Activated naive CD8-positive, alpha-beta T cell (primary cell): ENCODE measurements at regions not wholly inside any gene's neighbourhood (a gene's known extent, or its start where the extent isn't known, plus 50 kb on each side); places are given as distances from the start of the nearest gene placed in this dataset.

Experiments used
- H3K27ac Mint-ChIP-seq: one replicate; pipeline ENCODE4 v1.8.0; 2021; ENCODE audit warnings: mixed read lengths
- H3K27me3 Mint-ChIP-seq: one replicate; pipeline ENCODE4 v1.8.0; 2021; ENCODE audit warnings: mixed read lengths
- H3K36me3 Mint-ChIP-seq: one replicate; pipeline ENCODE4 v1.8.0; 2021; ENCODE audit warnings: mixed read lengths
- H3K4me1 Mint-ChIP-seq: one replicate; pipeline ENCODE4 v1.8.0; 2021; ENCODE audit warnings: low read depth, mixed read lengths
- H3K4me3 Mint-ChIP-seq: one replicate; pipeline ENCODE4 v1.8.0; 2021; ENCODE audit warnings: mild to moderate bottlenecking, mixed read lengths
- H3K9me3 Mint-ChIP-seq: one replicate; pipeline ENCODE4 v1.8.0; 2021; ENCODE audit warnings: low read depth, mixed read lengths

- Mint-ChIP-seq H3K4me1 (no peaks in the 10 kb centered on the region), H3K9me3 (no peaks in the 10 kb centered on the region), H3K27ac (no peak overlapping the region), H3K36me3 (no peaks in the 10 kb centered on the region), H3K27me3 (peaks cover 10% of the 10 kb centered on the region), H3K4me3 (no peak overlapping the region)
These were observed 209.0 kb upstream of the MVB12B start for GRCh38 chr9:126117631-126118030.

GRCh38 chr9:126119731-126120130 is 206.9 kb upstream of the MVB12B start:
- H3K4me3 Mint-ChIP-seq = no peak overlapping the region
- H3K27ac Mint-ChIP-seq = no peak overlapping the region
- no peaks in the 10 kb centered on the region for H3K36me3 Mint-ChIP-seq
- H3K27me3 Mint-ChIP-seq = peaks cover 13% of the 10 kb centered on the region
- H3K9me3 Mint-ChIP-seq = no peaks in the 10 kb centered on the region
- no peaks in the 10 kb centered on the region for H3K4me1 Mint-ChIP-seq

GRCh38 chr9:126122901-126123616 is 203.6 kb upstream of the MVB12B start:
- H3K27ac Mint-ChIP-seq = no peak overlapping the region
- no peaks in the 10 kb centered on the region for H3K36me3 Mint-ChIP-seq
- H3K9me3 Mint-ChIP-seq = no peaks in the 10 kb centered on the region
- no peak overlapping the region for H3K4me3 Mint-ChIP-seq
- no peaks in the 10 kb centered on the region for H3K4me1 Mint-ChIP-seq
- H3K27me3 Mint-ChIP-seq = peaks cover 15% of the 10 kb centered on the region

GRCh38 chr9:126123927-126124326 is 202.7 kb upstream of the MVB12B start:
- peaks cover 15% of the 10 kb centered on the region for H3K27me3 Mint-ChIP-seq
- no peaks in the 10 kb centered on the region for H3K36me3 Mint-ChIP-seq
- H3K27ac Mint-ChIP-seq = no peak overlapping the region
- no peak overlapping the region for H3K4me3 Mint-ChIP-seq
- no peaks in the 10 kb centered on the region for H3K9me3 Mint-ChIP-seq
- no peaks in the 10 kb centered on the region for H3K4me1 Mint-ChIP-seq

- Mint-ChIP-seq H3K4me3 (no peak overlapping the region), H3K9me3 (no peaks in the 10 kb centered on the region), H3K27ac (no peak overlapping the region), H3K4me1 (no peaks in the 10 kb centered on the region), H3K27me3 (peaks cover 17% of the 10 kb centered on the region), H3K36me3 (no peaks in the 10 kb centered on the region)
These were observed 201.5 kb upstream of the MVB12B start for GRCh38 chr9:126125177-126125576.

GRCh38 chr9:126125577-126125976 is 201.1 kb upstream of the MVB12B start:
- Mint-ChIP-seq H3K4me3 (no peak overlapping the region), H3K9me3 (no peaks in the 10 kb centered on the region), H3K27ac (no peak overlapping the region), H3K36me3 (no peaks in the 10 kb centered on the region), H3K27me3 (peaks cover 16% of the 10 kb centered on the region), H3K4me1 (no peaks in the 10 kb centered on the region)

GRCh38 chr9:126125992-126126409 is 200.6 kb upstream of the MVB12B start:
- H3K27me3 Mint-ChIP-seq = peaks cover 15% of the 10 kb centered on the region
- H3K4me3 Mint-ChIP-seq = no peak overlapping the region
- H3K4me1 Mint-ChIP-seq = no peaks in the 10 kb centered on the region
- no peak overlapping the region for H3K27ac Mint-ChIP-seq
- H3K9me3 Mint-ChIP-seq = no peaks in the 10 kb centered on the region
- no peaks in the 10 kb centered on the region for H3K36me3 Mint-ChIP-seq

- H3K4me3 Mint-ChIP-seq = no peak overlapping the region
- no peaks in the 10 kb centered on the region for H3K4me1 Mint-ChIP-seq
- H3K36me3 Mint-ChIP-seq = no peaks in the 10 kb centered on the region
- no peaks in the 10 kb centered on the region for H3K9me3 Mint-ChIP-seq
- no peak overlapping the region for H3K27ac Mint-ChIP-seq
- H3K27me3 Mint-ChIP-seq = peaks cover 15% of the 10 kb centered on the region
These were observed 199.8 kb upstream of the MVB12B start for GRCh38 chr9:126126807-126127206.

- H3K9me3 Mint-ChIP-seq = peaks cover 2% of the 10 kb centered on the region
- H3K4me3 Mint-ChIP-seq = no peak overlapping the region
- H3K27me3 Mint-ChIP-seq = peaks cover 14% of the 10 kb centered on the region
- no peak overlapping the region for H3K27ac Mint-ChIP-seq
- H3K36me3 Mint-ChIP-seq = no peaks in the 10 kb centered on the region
- no peaks in the 10 kb centered on the region for H3K4me1 Mint-ChIP-seq
These were observed 199.0 kb upstream of the MVB12B start for GRCh38 chr9:126127591-126127990.

GRCh38 chr9:126128494-126129142 is 198.0 kb upstream of the MVB12B start:
- H3K36me3 Mint-ChIP-seq = no peaks in the 10 kb centered on the region
- H3K27me3 Mint-ChIP-seq = peaks cover 18% of the 10 kb centered on the region
- H3K4me1 Mint-ChIP-seq = no peaks in the 10 kb centered on the region
- no peak overlapping the region for H3K4me3 Mint-ChIP-seq
- H3K9me3 Mint-ChIP-seq = peaks cover 2% of the 10 kb centered on the region
- H3K27ac Mint-ChIP-seq = no peak overlapping the region

GRCh38 chr9:126131066-126132010 is 195.3 kb upstream of the MVB12B start:
- H3K36me3 Mint-ChIP-seq = no peaks in the 10 kb centered on the region
- H3K27me3 Mint-ChIP-seq = peaks cover 14% of the 10 kb centered on the region
- no peak overlapping the region for H3K27ac Mint-ChIP-seq

GRCh38 chr9:126132746-126133145 is 193.9 kb upstream of the MVB12B start:
- no peak overlapping the region for H3K4me3 Mint-ChIP-seq
- no peak overlapping the region for H3K27ac Mint-ChIP-seq
- no peaks in the 10 kb centered on the region for H3K36me3 Mint-ChIP-seq
- peaks cover 2% of the 10 kb centered on the region for H3K9me3 Mint-ChIP-seq
- H3K4me1 Mint-ChIP-seq = no peaks in the 10 kb centered on the region
- H3K27me3 Mint-ChIP-seq = peaks cover 12% of the 10 kb centered on the region

More at GRCh38 chr9:126131066-126132010, 195.3 kb upstream of the MVB12B start:
- Mint-ChIP-seq H3K4me1 (no peaks in the 10 kb centered on the region), H3K9me3 (peaks cover 2% of the 10 kb centered on the region), H3K4me3 (no peak overlapping the region)

- Mint-ChIP-seq H3K27me3 (peaks cover 18% of the 10 kb centered on the region), H3K36me3 (no peaks in the 10 kb centered on the region), H3K4me3 (no peak overlapping the region), H3K27ac (no peak overlapping the region), H3K4me1 (peaks cover 6% of the 10 kb centered on the region), H3K9me3 (peaks cover 12% of the 10 kb centered on the region)
These were observed 182.4 kb upstream of the MVB12B start for GRCh38 chr9:126144196-126144595.

- H3K36me3 Mint-ChIP-seq = no peaks in the 10 kb centered on the region
- peaks cover 6% of the 10 kb centered on the region for H3K4me1 Mint-ChIP-seq
- peaks cover 6% of the 10 kb centered on the region for H3K9me3 Mint-ChIP-seq
- peaks cover 18% of the 10 kb centered on the region for H3K27me3 Mint-ChIP-seq
- H3K4me3 Mint-ChIP-seq = no peak overlapping the region
- no peak overlapping the region for H3K27ac Mint-ChIP-seq
These were observed 181.8 kb upstream of the MVB12B start for GRCh38 chr9:126144603-126145456.
